GM19023 (cell line): ENCODE measurements at regions not wholly inside any gene's neighbourhood (a gene's known extent, or its start where the extent isn't known, plus 50 kb on each side); places are given as distances from the start of the nearest gene placed in this dataset.
A peak's percentile ranks its signal among the peaks of the same experiment; 100 is the strongest.
"Not testable (repeated sequence)": the region's sequence is repeated elsewhere in the genome, so short reads cannot be mapped to it uniquely, and the experiment has no call there.

Experiments
- ATAC-seq: cut with Tn5 transposase; IDR thresholded peaks from one replicate; pipeline ENCODE4 v1.9.1; 2021; ENCODE audit warnings: mild to moderate bottlenecking, moderate library complexity; ENCODE audit not compliant: unreplicated experiment

DNA sequence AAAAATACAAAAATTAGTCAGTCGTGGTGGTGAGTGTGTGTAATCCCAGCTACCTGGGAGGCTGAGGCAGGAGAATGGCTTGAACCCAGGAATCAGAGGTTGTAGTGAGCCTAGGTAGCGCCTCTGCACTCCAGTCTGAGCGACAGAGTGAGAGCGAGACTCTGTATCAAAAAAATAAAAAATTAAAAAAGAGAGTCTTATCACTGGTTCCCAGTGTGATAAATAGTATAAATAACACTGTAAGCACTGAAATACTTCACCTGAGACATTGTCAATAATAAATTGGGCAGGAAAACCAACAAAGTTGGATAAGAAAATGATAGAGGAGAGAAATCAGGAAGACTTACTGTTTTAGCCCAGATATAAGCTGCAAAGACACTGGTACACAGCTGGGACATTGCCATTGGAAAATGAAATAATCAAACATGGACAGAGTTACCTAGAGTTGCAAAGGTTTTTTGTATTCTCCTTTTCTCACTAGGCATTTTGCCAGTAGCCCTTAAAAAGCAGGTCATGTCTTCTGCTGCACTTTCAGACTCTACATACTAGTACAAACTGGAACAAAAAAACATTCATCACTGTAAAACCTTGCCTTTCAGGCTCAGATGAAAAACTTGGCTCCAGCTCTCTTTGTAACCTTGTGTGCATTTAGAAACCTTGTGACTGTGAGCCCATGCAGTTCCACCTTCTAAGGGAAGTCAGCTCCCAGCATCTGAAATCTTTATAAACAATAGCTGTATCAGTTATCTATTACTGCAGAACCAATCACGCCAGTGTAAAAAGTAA lies 55.0 kb upstream of the PPP1R2C start:
- ATAC-seq: no peak

DNA sequence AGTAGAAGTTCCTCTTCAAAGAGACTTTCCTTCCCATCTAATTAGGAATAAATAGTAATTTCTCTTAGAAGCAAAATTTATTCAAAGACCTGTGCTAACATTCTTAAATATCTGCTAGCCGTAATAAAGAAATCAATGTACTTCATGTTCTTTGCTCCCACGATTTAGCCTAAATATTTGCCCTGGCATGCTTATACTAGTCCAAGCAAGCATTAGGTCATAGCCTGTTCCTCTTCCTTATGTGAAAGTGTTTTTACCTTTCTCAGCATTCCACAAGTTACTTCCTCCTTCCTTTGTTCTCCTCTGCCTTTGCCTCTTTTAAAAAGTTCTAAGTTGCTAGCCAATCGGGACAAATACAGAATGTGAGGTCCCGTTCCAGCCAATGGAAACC lies 55.6 kb upstream of the PPP1R2C start:
- ATAC-seq: not testable (repeated sequence)

DNA sequence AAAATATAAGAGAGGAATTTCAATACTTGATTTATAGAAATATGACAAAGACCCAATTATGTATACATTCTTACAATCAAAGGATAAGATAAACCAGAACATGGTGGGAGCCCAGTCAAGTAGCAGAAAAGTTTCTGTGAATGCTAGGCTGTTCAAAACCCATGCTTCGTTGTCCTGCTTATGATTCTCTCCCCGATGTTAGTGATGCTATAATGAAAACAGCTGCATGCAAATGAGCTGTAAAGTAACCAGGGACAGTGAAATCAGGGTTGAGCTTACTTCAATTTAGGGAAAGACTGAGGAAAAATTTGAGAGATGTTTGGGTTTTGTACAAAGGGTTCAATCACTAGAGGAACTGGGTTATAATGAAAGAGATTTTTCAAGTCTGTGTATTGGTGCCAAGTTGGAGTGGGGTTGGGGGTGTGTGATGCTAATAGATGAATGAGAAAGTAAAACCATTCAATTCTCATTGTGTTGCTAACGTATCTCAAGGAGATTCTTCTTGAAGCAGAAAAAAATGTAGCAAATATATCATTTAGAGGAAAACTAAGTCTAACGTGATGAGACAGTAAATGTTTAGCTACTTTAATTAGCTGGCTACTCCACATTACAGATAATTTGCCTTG lies 59.3 kb upstream of the PPP1R2C start:
- ATAC-seq: no peak

DNA sequence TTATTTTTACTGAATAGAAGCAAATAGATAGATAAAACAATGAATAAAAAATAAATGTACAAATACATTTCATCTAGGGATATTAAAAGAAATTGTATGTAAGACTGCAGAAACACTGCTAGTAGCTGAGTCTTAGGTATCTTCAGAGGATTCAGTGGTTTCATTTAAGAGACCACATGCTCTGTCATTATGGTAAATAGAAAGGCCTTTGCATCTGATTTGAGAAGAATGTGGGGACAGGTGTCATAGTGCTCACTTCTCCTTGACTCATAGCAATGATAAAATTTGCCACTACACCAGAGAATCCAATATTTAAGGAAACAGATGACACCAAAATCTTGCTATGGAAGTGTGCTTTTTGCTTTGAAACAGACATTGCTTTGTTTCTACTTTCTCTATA lies 59.8 kb upstream of the PPP1R2C start:
- ATAC-seq: peak; percentile 69

DNA sequence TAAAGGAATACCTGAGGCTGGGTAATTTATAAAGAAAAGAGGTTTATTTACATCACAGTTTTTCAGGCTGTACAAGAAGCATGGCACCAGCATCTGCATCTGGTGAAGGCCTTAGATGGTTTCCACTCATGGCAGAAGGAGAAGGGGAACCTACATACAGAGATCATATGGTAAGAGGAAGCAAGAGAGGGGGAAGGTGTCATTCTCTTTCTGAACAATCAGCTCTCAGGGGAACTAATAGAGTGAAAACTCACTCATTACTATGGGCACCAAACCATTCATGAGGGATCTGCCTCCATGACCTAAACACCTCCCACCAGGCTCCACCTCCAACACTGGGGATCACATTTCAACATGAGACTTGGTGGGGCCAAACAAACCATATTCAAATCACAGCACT lies 61.7 kb upstream of the PPP1R2C start:
- ATAC-seq: no peak

DNA sequence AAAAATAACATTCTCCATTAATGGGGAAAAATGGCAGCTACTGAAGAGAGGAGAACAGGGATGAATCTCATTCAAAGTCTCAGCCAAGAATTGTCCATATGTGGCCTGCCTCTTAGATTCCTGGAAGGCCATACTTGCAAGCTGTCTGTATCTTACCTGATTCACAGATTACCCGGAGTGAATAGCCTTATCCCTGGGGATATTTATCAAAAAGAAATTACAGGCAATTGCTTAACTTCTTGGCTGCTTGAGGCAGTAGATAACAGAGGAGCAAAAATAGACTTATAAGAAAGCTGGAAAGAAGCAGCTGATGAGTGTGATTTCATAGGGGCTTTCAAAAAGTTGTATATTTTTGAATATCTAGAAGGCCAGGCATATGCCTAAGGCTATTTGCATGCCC lies 68.8 kb upstream of the PPP1R2C start:
- no peak for ATAC-seq

DNA sequence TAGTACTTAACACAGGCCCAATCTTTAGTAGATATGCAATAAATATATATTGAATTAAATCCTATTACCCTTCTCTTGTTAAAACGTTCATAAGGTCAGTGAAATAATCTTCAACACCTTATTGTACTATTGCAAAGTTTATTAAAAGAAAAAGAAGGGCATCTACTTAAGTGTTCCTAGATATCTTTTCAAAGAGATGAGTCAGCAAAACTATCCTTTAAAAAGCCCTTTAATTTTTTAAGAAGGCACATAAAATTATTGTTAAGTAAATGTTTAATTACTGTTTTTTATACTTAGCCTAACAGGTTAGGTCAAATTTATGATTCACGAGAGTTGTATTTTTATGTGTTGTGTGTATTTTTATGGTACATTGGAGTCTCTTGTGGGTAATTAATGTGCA lies 77.3 kb upstream of the PPP1R2C start:
- ATAC-seq: no peak

DNA sequence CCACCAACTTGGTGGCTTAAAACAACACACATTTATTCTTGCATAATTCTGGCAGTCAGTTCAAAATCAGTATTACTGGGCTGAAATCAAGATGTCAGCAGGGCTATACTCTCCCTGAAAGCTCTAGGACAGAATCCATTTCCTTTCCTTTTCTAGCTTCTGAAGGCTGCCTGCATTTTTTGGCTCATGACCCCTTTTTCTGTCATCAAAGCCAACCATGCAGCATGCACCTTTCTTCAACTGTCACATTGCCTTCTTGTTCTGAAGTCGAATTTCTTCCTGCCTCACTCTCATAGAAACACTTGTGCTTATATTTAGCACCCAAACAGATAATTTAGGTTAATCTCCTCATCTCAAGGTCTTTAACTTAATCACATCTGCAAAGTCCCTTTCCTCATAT lies 79.8 kb upstream of the PPP1R2C start:
- no peak for ATAC-seq

DNA sequence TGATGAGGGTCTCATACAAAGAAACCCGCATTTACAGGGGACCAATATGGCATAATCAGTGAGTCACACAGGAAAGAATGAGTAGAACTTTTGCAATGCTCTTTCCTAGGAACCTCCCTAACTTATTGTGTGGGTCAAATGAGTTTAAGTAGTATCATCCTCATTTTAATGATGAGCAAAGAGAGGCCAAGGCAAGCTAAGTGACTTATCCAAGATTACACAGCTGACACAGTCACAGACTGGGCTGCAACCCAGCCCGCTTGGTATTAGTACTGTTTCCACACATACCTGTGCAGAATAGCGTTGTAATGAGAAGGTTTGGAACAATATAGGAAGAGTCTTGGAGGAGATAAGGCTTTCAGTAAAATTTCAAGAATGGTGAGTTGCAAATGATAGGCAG lies 91.0 kb upstream of the PPP1R2C start:
- ATAC-seq: no peak

DNA sequence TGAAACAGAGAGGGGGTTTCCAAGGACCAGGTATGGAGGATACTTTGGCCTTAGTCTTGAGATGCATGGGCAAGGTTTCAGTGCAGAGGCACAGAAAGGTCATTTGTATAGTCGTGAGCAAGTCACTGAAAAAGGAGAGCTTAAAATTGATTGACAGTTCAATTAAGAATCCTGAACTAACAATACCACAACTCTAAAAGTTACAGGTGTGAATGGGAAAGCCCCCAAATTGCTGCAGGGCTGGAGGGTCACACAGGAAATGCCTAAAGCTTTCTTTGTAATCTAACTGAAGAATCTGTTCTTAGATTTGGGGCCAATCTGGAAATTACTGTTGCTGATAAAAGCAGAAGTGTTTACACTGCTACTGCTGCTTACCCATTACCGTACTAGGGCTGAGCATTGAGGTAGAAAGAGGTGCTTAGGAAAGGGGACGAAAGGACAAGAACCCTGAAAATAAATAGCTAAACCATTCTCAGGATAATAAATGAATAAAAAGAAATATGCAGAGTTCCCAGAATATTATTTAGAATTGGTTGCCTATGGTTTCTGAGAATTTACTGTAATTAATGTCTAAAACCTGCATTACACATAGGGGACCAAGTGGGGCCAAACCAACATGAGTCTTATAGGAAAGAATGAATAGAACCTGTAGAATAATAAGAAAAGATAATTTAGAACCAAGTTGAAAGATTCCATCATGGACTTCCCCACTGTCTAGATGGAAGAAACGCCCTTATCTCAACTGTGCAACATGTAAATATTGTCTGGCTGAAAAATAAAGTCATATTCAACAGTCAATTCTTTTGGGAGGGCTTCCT lies 91.9 kb upstream of the PPP1R2C start:
- ATAC-seq: peak; percentile 92

DNA sequence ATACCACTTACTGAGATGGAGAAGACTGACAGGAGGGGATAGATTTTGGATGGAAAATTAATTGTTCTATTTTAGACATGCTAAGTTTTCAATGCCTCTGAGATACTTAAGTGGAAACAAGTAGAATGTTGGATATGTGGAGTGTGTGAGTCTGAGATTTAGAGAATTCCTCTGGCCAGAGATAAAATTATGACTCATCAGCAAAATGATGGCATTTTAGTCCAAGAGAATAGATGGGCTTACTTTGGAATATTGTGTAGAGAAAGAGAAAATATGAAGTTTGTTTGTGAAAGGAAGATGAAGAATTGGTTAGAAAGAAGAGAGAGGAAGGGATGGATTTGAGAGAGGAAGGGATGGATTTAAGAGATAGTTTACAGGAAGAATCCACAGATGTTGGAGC lies 108.6 kb upstream of the PPP1R2C start:
- ATAC-seq: no peak

DNA sequence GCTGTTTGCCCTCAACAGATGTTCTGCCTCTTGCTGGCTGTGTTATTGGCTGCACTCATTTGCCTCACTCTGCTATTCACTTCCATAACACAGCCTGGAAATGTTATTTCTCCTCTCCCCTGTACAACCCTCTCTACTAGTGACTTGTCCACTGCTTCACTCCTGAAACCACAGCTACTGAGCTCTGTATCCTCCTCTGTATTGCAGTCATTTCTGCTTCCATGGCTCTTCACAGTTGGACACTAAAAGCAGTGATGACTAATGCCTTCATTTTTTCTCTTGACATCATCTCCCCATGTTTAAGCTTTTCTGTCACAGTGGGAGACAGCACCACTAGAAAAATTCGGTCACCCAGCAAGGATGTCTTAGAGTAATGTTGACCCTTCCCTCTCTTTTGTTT lies 123.0 kb upstream of the PPP1R2C start:
- ATAC-seq: no peak

DNA sequence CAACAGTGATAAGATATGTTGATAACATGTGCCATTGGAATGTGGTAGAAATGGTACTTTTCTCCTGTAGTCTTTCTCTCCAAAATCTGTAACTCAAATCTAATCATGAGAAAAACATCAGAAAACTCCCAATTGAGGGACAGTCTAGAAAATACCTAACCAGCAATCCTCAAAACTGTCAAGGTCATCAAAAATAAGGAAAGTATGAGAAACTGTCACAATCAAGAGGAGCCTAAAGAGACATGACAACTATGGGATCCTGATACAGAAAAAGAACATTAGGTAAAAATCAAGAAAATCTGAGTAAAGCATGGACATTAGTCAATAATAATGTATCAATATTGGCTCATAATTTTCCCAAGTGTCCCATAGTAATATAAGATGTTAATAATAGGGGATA lies 124.5 kb upstream of the PPP1R2C start:
- no peak for ATAC-seq

DNA sequence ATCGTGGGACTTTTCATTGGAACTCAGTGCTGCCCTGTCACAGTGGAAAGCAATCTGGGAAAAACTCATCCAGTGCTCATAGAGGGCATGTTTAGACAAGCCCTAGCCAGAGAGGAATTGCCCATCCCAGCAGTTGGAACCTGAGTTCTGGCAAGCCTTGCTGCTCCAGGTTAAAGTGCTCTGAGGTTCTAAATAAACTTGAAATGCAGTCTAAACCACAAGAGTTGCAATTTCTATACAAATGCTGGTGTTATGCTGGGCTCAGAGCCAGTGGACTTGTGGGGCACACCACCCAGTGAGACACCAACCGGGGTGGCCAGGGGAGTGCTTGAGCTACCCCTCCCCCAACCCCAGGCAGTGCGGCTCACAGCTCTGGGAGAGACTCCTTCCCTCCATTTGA lies 142.8 kb upstream of the PPP1R2C start:
- ATAC-seq: no peak

DNA sequence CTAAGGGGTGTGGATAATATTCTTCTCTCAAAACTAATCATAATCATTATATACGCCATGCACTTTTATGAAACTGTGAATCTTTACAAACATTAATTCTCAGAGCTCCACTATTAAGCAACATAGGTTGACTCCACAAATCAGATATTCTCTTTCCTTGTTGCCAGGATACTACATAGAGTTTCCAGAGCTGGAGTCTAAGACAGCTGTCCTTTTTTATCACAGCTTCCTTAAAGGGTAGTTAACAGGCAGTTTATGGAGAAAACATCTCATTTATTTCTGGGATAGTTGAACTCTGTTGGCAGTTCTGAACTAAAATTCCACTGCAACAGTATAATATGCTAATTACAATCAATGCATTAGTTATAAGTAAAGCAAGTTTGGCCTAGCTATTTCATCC lies 152.1 kb upstream of the PPP1R2C start:
- ATAC-seq: no peak

DNA sequence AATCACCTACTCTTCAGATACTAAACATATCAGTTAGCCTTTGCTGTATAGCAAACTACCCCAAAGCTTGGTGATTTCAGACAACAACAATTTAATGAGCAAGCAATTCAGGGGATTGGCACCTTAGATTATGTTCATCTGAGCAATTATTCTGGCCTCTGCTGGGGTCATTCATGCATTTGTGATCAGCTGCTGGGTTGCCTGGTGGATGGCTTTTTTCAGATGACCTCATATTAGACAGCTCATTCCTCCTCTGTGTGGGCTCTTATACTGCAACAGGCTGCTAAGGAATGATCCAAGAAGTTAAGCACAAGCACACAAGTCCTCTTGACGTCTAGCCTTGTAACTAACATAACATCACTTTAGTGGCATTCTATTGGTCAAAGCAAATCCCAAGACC lies 153.0 kb upstream of the PPP1R2C start:
- no peak for ATAC-seq

DNA sequence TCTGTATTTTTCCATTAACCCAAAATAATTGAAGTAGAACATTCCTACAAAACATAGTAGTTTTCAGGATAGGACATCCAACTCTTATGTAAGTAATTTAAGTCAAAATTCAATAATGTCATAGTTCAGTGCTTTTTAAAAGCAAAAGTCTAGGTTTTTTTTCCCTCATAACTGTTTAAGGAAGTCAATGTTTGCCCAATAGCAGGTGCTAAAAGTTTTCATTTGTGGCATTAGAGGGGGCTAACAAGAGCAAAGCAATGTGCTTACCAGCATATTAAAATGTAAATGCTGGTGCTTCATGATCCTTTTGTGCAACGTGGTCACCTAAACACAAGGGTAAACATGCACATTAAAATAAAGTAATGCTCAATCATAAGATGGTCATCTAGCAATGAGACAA lies 155.2 kb upstream of the PPP1R2C start:
- no peak for ATAC-seq

DNA sequence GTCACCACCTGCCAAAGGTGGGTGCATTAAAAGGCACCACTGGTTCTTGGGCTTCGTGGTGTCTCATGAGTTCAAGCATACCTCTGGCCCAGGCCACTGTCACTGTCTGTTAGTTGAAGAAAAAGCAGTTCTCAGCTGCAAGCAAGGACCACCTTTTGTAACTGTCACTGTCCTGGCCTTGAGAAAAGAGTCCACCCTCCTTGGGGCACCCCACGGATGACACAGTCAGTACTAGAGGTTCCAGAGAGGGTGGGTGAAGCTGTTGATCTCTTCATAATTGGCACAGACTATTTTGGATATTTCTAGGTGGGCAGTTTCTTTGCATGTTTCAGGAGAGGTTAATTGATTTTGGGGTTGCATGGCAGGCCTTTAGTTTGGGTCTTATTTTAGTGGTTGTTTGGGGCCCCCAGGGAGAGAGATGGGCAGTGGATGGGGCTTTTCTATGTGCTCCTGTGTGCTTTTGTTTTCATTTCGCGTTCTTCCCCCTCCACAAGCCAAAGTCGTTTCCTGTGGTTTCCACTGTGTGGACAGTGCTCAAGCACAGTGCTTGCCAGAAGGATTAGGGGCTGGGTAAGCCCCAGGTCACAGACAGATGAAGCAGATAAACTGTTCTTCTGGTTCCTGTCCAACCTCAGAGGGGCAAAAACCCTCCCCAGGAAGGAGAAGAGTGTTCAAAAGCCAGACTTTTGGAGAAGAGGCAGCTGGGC lies 156.2 kb upstream of the PPP1R2C start:
- ATAC-seq: peak; percentile 96

DNA sequence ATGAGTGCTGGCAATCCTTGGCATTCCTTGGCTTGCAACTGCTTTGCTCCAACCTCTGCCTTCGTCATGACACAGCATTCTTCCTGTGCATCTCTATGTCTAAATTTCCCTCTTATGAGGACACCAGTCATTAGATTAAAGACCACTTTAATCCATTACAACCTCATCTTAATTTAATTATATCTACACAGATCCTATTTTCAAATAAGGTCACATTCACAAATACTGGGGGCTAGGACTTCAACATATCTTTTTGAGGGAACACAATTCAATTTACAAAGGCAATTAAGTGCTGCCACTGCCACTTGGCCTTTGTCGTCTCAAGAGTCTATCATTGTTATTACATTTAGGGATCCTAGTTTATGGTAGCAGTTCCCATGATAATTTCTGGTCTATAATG lies 163.7 kb upstream of the PPP1R2C start:
- no peak for ATAC-seq

DNA sequence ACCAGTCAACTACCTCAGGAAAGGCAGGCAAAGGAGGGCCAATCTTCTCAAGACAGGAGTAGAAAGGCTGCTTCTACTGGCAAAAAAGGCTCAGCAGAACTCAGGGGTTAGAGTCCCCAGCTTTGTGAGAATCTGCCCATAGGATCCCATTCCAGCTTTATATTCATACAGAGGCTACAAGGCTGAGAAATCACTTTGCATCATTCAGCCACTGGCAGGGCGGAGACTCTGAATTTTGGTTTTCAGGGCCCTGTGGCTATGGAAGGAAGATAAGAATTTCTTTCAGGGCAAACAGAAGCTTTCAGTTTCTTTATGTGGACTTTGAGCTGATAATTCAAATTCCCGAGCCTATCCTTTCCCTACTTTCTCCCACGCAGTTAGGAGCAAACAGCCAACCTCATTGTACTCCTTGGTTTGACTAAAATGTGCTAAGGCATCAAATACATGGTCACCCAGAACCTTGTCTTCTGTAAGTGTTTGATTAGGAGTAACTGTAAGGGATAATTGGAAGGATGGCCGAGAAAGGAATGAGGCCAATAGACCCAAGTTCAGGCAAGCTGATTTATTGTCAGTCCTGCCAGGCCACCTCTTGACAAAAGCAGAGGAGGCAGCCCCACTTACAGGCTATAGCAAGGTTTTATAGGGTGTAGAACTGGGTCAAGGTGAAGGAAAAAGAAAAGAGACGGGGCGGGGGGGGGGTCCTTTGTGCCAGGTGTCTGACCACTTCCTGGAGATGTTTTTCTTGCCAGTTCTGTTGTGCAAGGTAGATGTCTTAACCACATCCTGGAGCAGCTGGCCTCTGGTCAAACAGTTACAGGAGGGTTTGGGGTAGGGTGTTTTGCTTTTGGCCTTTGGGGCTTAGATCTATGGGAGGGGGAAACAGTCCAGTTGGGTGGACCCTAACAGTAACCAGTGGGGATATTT lies 165.3 kb upstream of the PPP1R2C start:
- ATAC-seq: peak; percentile 72
